CD14-positive monocyte (primary cell): ENCODE measurements at regions not wholly inside any gene's neighbourhood (a gene's known extent, or its start where the extent isn't known, plus 50 kb on each side); places are given as distances from the start of the nearest gene placed in this dataset.

ENCODE experiments used
- DNase-seq, 3 donors: peaks; one replicate each; pipeline ENCODE4 v3.0.0-alpha.2; 2011 to 2022
- H2AFZ ChIP-seq: 2 replicates; pipeline ENCODE4 v1.6.0; 2012; ENCODE audit warnings: mild to moderate bottlenecking, low read depth, low read length, inconsistent platforms; ENCODE audit not compliant: insufficient read depth, poor library complexity, severe bottlenecking
- H3K27ac ChIP-seq, 2 donors: 1 replicate in 1 of 2; 2 replicates in 1 of 2; pipeline ENCODE4 v1.5.1; 2012 to 2013; ENCODE audit warnings: low read length in 2 of 2, control low read depth in 1 of 2, inconsistent platforms in 1 of 2, low read depth in 1 of 2, mild to moderate bottlenecking in 1 of 2
- H3K27me3 ChIP-seq, 2 donors: one replicate each; pipeline versions ENCODE4 v1.6.0 to v1.6.1; 2011 to 2013; ENCODE audit warnings: low read length in 2 of 2; ENCODE audit not compliant: control insufficient read depth in 2 of 2, insufficient read depth in 2 of 2
- H3K36me3 ChIP-seq, 2 donors: replicated peaks in 1 of 2; 1 replicate in 1 of 2; 2 replicates in 1 of 2; pipeline versions ENCODE4 v1.5.1 to v1.6.1; 2012 to 2013; ENCODE audit warnings: low read length in 2 of 2, control low read depth in 1 of 2, inconsistent platforms in 1 of 2, mild to moderate bottlenecking in 1 of 2; ENCODE audit not compliant: insufficient read depth in 2 of 2, control insufficient read depth in 1 of 2
- H3K4me1 ChIP-seq, 2 donors: 1 replicate in 1 of 2; 2 replicates in 1 of 2; pipeline versions ENCODE4 v1.5.1 to v1.6.1; 2012 to 2013; ENCODE audit warnings: low read length in 2 of 2, control low read depth in 1 of 2, inconsistent platforms in 1 of 2, mild to moderate bottlenecking in 1 of 2, moderate library complexity in 1 of 2; ENCODE audit not compliant: insufficient read depth in 2 of 2, control insufficient read depth in 1 of 2
- H3K4me2 ChIP-seq: replicated peaks from 2 replicates; pipeline ENCODE3; 2012; ENCODE audit warnings: low read length, moderate library complexity, mild to moderate bottlenecking; ENCODE audit not compliant: poor library complexity, severe bottlenecking; ENCODE audit errors: extremely low read depth
- H3K4me3 ChIP-seq, 3 experiments: fragments of 200-600 bp in 1 of 3; sonication (generic) in 1 of 3; replicated peaks in 1 of 3; 1 replicate in 2 of 3; 2 replicates in 1 of 3; pipeline ENCODE4 v1.5.1; 2011 to 2013; ENCODE audit warnings: low read length in 3 of 3, mild to moderate bottlenecking in 3 of 3, control low read depth in 2 of 3, low read depth in 2 of 3, inconsistent platforms in 1 of 3, moderate library complexity in 1 of 3
- H3K79me2 ChIP-seq: 2 replicates; pipeline ENCODE4 v1.6.0; 2012; ENCODE audit warnings: mild to moderate bottlenecking, control low read depth, inconsistent platforms, low read length, moderate library complexity; ENCODE audit not compliant: insufficient read depth
- H3K9ac ChIP-seq: 2 replicates; pipeline ENCODE4 v1.6.0; 2017; ENCODE audit warnings: low read length, mild to moderate bottlenecking; ENCODE audit not compliant: insufficient read depth, poor library complexity, severe bottlenecking
- H3K9me3 ChIP-seq, 2 donors: replicated peaks in 1 of 2; 1 replicate in 1 of 2; 2 replicates in 1 of 2; pipeline versions ENCODE4 v1.5.1 to v1.6.1; 2012 to 2013; ENCODE audit warnings: low read length in 2 of 2, control low read depth in 1 of 2; ENCODE audit not compliant: control insufficient read depth in 1 of 2, insufficient read depth in 1 of 2
- H4K20me1 ChIP-seq: 2 replicates; pipeline ENCODE4 v1.6.0; 2012; ENCODE audit warnings: mild to moderate bottlenecking, low read length, control low read depth, moderate library complexity; ENCODE audit not compliant: insufficient read depth
- H3K27ac Mint-ChIP-seq, 7 donors: one replicate each; pipeline ENCODE4 v1.8.0; 2020; ENCODE audit warnings: mild to moderate bottlenecking in 7 of 7, mixed read lengths in 7 of 7, moderate library complexity in 6 of 7, inconsistent platforms in 2 of 7
- H3K27me3 Mint-ChIP-seq, 3 donors: one replicate each; pipeline ENCODE4 v1.8.0; 2021 to 2022; ENCODE audit warnings: low read depth in 3 of 3, mild to moderate bottlenecking in 3 of 3, mixed read lengths in 3 of 3, moderate library complexity in 3 of 3, inconsistent platforms in 1 of 3
- H3K36me3 Mint-ChIP-seq, 2 donors: one replicate each; pipeline ENCODE4 v1.8.0; 2020; ENCODE audit warnings: mixed read lengths in 2 of 2, inconsistent platforms in 1 of 2, mild to moderate bottlenecking in 1 of 2
- H3K4me1 Mint-ChIP-seq: one replicate; pipeline ENCODE4 v1.8.0; 2020; ENCODE audit warnings: mild to moderate bottlenecking, mixed read lengths
- H3K4me3 Mint-ChIP-seq, 2 donors: one replicate each; pipeline ENCODE4 v1.8.0; 2020; ENCODE audit warnings: mild to moderate bottlenecking in 2 of 2, mixed read lengths in 2 of 2, moderate library complexity in 1 of 2
- H3K9me3 Mint-ChIP-seq, 7 donors: one replicate each; pipeline ENCODE4 v1.8.0; 2020 to 2022; ENCODE audit warnings: mixed read lengths in 7 of 7, mild to moderate bottlenecking in 6 of 7, moderate library complexity in 6 of 7, inconsistent platforms in 2 of 7
- WGBS: methylation state at CpG from one replicate; pipeline ENCODE4 v1.1.5; 2013; ENCODE audit warnings: missing lambda C conversion rate; ENCODE audit not compliant: insufficient coverage; 5-methylcytosine and 5-hydroxymethylcytosine counted together
- intact Hi-C, 2 donors: fragments of 100-400 bp; cut with micrococcal nuclease; formaldehyde crosslinking; loops; one replicate each; pipeline versions ENCODE4 v1.15.0 to v1.15.1; 2023
- TF ChIP-seq, protein P1 (sequence below): fragments of 200-600 bp; IDR thresholded peaks from one replicate; pipeline ENCODE4 v1.8.0; 2022; ENCODE audit warnings: antibody characterized with exemption, mild to moderate bottlenecking

DNA sequence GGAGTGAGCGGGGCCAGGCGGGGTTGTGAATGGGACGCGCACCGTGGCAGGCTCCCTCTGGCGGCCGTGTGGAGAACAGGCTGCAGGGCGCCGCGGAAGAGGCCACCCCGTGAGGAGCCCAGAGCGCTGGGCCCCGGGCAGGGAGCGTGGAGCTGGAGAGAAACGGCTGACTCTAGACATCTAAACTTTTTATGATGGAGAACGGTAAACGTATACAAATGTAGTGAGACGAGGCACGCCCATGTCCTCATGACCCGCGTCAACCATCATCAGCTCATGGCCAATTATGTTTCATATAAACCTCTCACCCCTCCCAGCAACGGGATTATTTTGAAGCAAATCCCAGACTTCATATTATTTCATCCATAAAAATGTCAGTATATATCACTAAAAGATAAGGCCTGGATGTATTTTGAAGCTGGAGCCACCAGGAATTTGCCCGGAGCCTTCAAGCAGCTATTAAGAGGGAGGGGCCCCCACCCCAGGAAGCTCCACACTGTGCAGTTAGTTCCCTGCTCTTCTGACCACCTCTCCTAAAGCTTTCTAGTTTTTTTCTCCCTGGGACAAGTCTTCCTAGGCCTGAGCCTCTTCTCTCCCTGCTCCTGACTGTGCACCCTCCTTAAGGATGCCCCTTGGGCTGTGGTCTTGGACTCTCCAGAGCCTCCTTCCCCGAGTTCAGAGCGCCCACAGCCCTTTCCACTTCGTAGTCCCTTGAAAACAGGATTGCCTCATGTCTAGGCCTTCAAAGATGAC lies 149.5 kb downstream of the SMAD6 start:
- peaks cover 20% of the 10 kb centered on the region for H3K4me1 Mint-ChIP-seq
- Histone ChIP-seq H3K9ac (no peak overlapping the region), H3K4me1 (peaks cover 9 to 12% of the 10 kb centered on the region in 2 donors), H3K27ac (no peak overlapping the region), H2AFZ (peak overlapping the region; percentile 38), H3K79me2 (no peaks in the 10 kb centered on the region), H3K36me3 (no peaks in the 10 kb centered on the region), H3K4me2 (peak overlapping the region; percentile 25), H3K27me3 (peaks cover 0 to 2% of the 10 kb centered on the region in 2 donors), H3K4me3 (no peak overlapping the region), H4K20me1 (no peaks in the 10 kb centered on the region), H3K9me3 (no peaks in the 10 kb centered on the region)
- intact Hi-C loops: loop anchor here (1.0 to 5.0 kb wide), 7 partner anchors 16 to 249 kb away; no protein-coding TSS in a partner anchor
- peak overlapping the region; percentile 55 to 78 for H3K4me3 Mint-ChIP-seq
- H3K27ac Mint-ChIP-seq: peak overlapping the region in 1 of 7 donors; percentile 41
- peak; percentile 68 to 77 (median 76) for DNase-seq
- TF ChIP-seq, protein P1, sequence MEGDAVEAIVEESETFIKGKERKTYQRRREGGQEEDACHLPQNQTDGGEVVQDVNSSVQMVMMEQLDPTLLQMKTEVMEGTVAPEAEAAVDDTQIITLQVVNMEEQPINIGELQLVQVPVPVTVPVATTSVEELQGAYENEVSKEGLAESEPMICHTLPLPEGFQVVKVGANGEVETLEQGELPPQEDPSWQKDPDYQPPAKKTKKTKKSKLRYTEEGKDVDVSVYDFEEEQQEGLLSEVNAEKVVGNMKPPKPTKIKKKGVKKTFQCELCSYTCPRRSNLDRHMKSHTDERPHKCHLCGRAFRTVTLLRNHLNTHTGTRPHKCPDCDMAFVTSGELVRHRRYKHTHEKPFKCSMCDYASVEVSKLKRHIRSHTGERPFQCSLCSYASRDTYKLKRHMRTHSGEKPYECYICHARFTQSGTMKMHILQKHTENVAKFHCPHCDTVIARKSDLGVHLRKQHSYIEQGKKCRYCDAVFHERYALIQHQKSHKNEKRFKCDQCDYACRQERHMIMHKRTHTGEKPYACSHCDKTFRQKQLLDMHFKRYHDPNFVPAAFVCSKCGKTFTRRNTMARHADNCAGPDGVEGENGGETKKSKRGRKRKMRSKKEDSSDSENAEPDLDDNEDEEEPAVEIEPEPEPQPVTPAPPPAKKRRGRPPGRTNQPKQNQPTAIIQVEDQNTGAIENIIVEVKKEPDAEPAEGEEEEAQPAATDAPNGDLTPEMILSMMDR: peak; percentile 96
- WGBS: 20% methylated on average over 19 of the region's 26 CpGs
- H3K36me3 Mint-ChIP-seq: peaks cover 6 to 10% of the 10 kb centered on the region in 2 donors
- peaks cover 8 to 26% (median 26%) of the 10 kb centered on the region in 3 donors for H3K27me3 Mint-ChIP-seq
- no peaks in the 10 kb centered on the region for H3K9me3 Mint-ChIP-seq

DNA sequence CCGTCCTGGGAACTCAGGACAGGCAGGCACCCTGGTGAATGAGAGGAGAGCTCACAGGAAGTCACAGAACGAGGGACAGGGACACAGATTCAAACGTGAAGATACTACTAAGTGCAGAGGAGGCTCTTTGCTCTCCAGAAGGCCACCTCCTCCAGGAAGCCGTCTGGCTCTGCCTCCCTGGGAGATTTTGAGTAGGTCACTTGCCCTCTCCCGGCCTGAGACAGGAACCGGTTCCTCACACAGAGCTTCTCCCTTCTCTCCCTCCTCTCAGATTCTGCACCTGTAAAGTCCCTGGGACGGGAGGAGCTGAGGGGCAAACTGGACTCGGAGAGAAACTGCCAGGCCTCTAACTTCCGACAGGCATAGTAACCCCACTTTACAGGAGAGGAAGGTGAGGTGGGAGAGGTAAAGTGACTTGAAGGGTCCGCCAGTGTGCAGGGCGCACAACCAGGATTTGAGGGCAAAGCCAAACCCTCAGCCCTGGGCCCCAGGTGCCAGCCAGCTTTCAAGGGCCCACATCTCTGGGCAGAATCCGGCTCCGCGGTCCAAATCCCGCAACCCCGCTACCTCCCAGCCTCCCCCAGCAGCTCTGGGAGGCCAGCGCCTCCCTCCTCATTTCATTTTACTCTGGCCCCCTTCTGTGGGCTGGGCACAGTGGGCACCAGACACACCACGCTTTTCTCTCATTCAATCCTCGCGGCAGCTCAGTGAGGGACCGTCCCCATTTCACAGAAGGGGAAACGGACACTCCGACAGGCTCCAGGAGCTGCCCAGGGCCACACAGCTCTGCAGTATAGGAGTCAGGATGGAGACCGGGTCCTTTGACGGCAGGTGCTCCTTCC lies 150.2 kb downstream of the SMAD6 start:
- Histone ChIP-seq H3K4me2 (no peak overlapping the region), H3K27ac (no peak overlapping the region), H3K9ac (no peak overlapping the region), H3K27me3 (peaks cover 0 to 2% of the 10 kb centered on the region in 2 donors), H3K9me3 (no peaks in the 10 kb centered on the region), H3K36me3 (no peaks in the 10 kb centered on the region), H3K4me3 (no peak overlapping the region), H2AFZ (no peak overlapping the region), H3K4me1 (peaks cover 9 to 12% of the 10 kb centered on the region in 2 donors), H3K79me2 (no peaks in the 10 kb centered on the region), H4K20me1 (no peaks in the 10 kb centered on the region)
- Mint-ChIP-seq H3K27ac (peak overlapping the region in 3 of 7 donors; percentile 38 to 69 (median 50)), H3K27me3 (peaks cover 8 to 27% (median 26%) of the 10 kb centered on the region in 3 donors), H3K36me3 (peaks cover 9 to 10% of the 10 kb centered on the region in 2 donors), H3K4me1 (peaks cover 19% of the 10 kb centered on the region), H3K4me3 (peak overlapping the region in 1 of 2 donors; percentile 66), H3K9me3 (no peaks in the 10 kb centered on the region)
- TF ChIP-seq, protein P1: no peak
- DNase-seq: peak in 1 of 3 donors; percentile 2
- intact Hi-C loops: loop anchor here (5.0 kb wide), 5 partner anchors 50 to 250 kb away; no protein-coding TSS in a partner anchor
- 92% methylated on average over 23 of the region's 25 CpGs for WGBS
